Panc1 (cell line): ENCODE measurements at regions not wholly inside any gene's neighbourhood (a gene's known extent, or its start where the extent isn't known, plus 50 kb on each side); places are given as distances from the start of the nearest gene placed in this dataset.

ENCODE experiments used
- ATAC-seq: fragments of 200-7000 bp; cut with Tn5 transposase; 2 replicates; pipeline ENCODE4 v1.9.1; 2020; ENCODE audit warnings: mild to moderate bottlenecking, moderate library complexity
- BruUV-seq: library from RNA; stranded (reverse); fragments of 400-500 nt; replicated peaks from 2 replicates; lab custom pipeline; 2021; lab: Mats Ljungman, UMichigan
- CTCF ChIA-PET: fragments of 300-600 bp; sonication (Branson Sonifier 250); formaldehyde crosslinking; loops from one replicate; lab custom pipeline; 2022; ENCODE audit warnings: antibody characterized with exemption; lab: Charles Lee
- POLR2A ChIA-PET: fragments of 300-600 bp; sonication (Branson Sonifier 250); formaldehyde crosslinking; loops from one replicate; lab custom pipeline; 2022; ENCODE audit warnings: antibody characterized with exemption; lab: Charles Lee
- DNase-seq: peaks from one replicate; pipeline ENCODE4 v3.0.0-alpha.2; 2010; ENCODE audit warnings: low read depth, low spot score
- H3K27ac ChIP-seq: 2 replicates; pipeline ENCODE4 v1.5.1; 2011; ENCODE audit warnings: mild to moderate bottlenecking, low read length, inconsistent platforms
- H3K27me3 ChIP-seq: fragments of 200-500 bp; sonication (Bioruptor generic); 2 replicates; pipeline ENCODE4 v1.6.0; 2014; ENCODE audit warnings: low read length, inconsistent platforms; ENCODE audit not compliant: control insufficient read depth, insufficient read depth
- H3K36me3 ChIP-seq: fragments of 200-500 bp; sonication (Bioruptor generic); 2 replicates; pipeline ENCODE4 v1.5.1; 2014; ENCODE audit warnings: inconsistent platforms, mild to moderate bottlenecking, low read length, moderate library complexity; ENCODE audit not compliant: control insufficient read depth, insufficient read depth
- H3K4me1 ChIP-seq: 2 replicates; pipeline ENCODE4 v1.5.1; 2011; ENCODE audit warnings: inconsistent platforms, mild to moderate bottlenecking, low read length, moderate library complexity; ENCODE audit not compliant: control insufficient read depth, insufficient read depth
- H3K4me3 ChIP-seq, 2 experiments: 2 replicates each; pipeline ENCODE4 v1.5.1; 2011 to 2012; ENCODE audit warnings: low read depth in 2 of 2, low read length in 2 of 2, mild to moderate bottlenecking in 2 of 2, inconsistent platforms in 1 of 2, moderate library complexity in 1 of 2
- H3K9me3 ChIP-seq: fragments of 200-500 bp; sonication (Bioruptor generic); 2 replicates; pipeline ENCODE4 v1.5.1; 2014; ENCODE audit warnings: low read depth, mild to moderate bottlenecking, inconsistent platforms, low read length, moderate library complexity; ENCODE audit not compliant: control insufficient read depth, insufficient read depth
- CTCF ChIP-seq: fragments of 450-650 bp; IDR thresholded peaks from 2 replicates; pipeline ENCODE4 v1.5.1; 2017; ENCODE audit warnings: mild to moderate bottlenecking
- POLR2AphosphoS5 ChIP-seq: IDR thresholded peaks from 2 replicates; pipeline ENCODE4 v1.6.1; 2012; ENCODE audit warnings: mild to moderate bottlenecking, low read depth, low read length, moderate library complexity
- REST ChIP-seq, 2 experiments: IDR thresholded peaks; 2 replicates each; pipeline ENCODE4 v1.6.1; 2011 to 2012; ENCODE audit warnings: low read depth in 2 of 2, control low read depth in 1 of 2, low read length in 1 of 2, mild to moderate bottlenecking in 1 of 2, moderate library complexity in 1 of 2; ENCODE audit not compliant: insufficient read depth in 1 of 2
- SIN3A ChIP-seq: IDR thresholded peaks from 2 replicates; pipeline ENCODE4 v1.6.1; 2012; ENCODE audit warnings: low read depth, mild to moderate bottlenecking, low read length, moderate library complexity, borderline replicate concordance; ENCODE audit not compliant: insufficient read depth
- TCF7L2 ChIP-seq: IDR thresholded peaks from 2 replicates; pipeline ENCODE4 v1.6.1; 2011; ENCODE audit warnings: mild to moderate bottlenecking, low read depth, low read length, inconsistent platforms
- in situ Hi-C: cut with HindIII; loops from 2 replicates; pipeline ENCODE4 v1.10.0; 2016; ENCODE audit warnings: low sequenced_read_pairs, low pct_unique_long_range_greater_than_20kb
- intact Hi-C: fragments of 100-400 bp; cut with micrococcal nuclease; formaldehyde crosslinking; loops from one replicate; pipeline ENCODE4 v1.10.0; 2022; ENCODE audit not compliant: unreplicated experiment

- intact Hi-C loops: no loop called here
- ATAC-seq: no peak
- BruUV-seq: no TSS peak
- TF ChIP-seq REST (IDR thresholded peaks at IDR 0.05; ENCODE audit: insufficient read depth in 1 of 2, low read depth in 2 of 2, low read length in 1 of 2) (no peak), POLR2AphosphoS5 (no peak), CTCF (no peak), SIN3A (no peak), TCF7L2 (no peak)
- ChIA-PET CTCF (no interaction called here), POLR2A (no interaction called here)
- H3K9me3 ChIP-seq: no peaks in the 10 kb centered on the region
- H3K36me3 ChIP-seq: no peaks in the 10 kb centered on the region
- DNase-seq: no peak
- no peak overlapping the region for H3K4me3 ChIP-seq
- H3K27ac ChIP-seq: no peak overlapping the region
- no peaks in the 10 kb centered on the region for H3K4me1 ChIP-seq
- in situ Hi-C loops: no loop called here
- no peaks in the 10 kb centered on the region for H3K27me3 ChIP-seq
Measured at GRCh38 chr7:97430006-97430405, 301.9 kb upstream of the TAC1 start.

GRCh38 chr7:97439637-97440214, 292.2 kb upstream of the TAC1 start:
- ATAC-seq (no peak), DNase-seq (no peak)
- POLR2A ChIA-PET: no interaction called here
- CTCF ChIA-PET: no interaction called here
- Histone ChIP-seq H3K27me3 (no peaks in the 10 kb centered on the region), H3K36me3 (no peaks in the 10 kb centered on the region), H3K9me3 (no peaks in the 10 kb centered on the region), H3K4me1 (no peaks in the 10 kb centered on the region), H3K27ac (no peak overlapping the region), H3K4me3 (no peak overlapping the region)
- no TSS peak for BruUV-seq
- intact Hi-C loops: no loop called here
- TF ChIP-seq TCF7L2 (no peak), SIN3A (no peak), POLR2AphosphoS5 (no peak), REST (IDR thresholded peaks at IDR 0.05; ENCODE audit: insufficient read depth in 1 of 2, low read depth in 2 of 2, low read length in 1 of 2) (no peak), CTCF (no peak)
- in situ Hi-C loops: no loop called here
